GM18520 (cell line): ENCODE measurements at regions not wholly inside any gene's neighbourhood (a gene's known extent, or its start where the extent isn't known, plus 50 kb on each side); places are given as distances from the start of the nearest gene placed in this dataset.
A peak's percentile ranks its signal among the peaks of the same experiment; 100 is the strongest.
"Not testable (repeated sequence)": the region's sequence is repeated elsewhere in the genome, so short reads cannot be mapped to it uniquely, and the experiment has no call there.

Experiments used
- ATAC-seq: cut with Tn5 transposase; IDR thresholded peaks from one replicate; pipeline ENCODE4 v1.9.1; 2021; ENCODE audit not compliant: unreplicated experiment

DNA sequence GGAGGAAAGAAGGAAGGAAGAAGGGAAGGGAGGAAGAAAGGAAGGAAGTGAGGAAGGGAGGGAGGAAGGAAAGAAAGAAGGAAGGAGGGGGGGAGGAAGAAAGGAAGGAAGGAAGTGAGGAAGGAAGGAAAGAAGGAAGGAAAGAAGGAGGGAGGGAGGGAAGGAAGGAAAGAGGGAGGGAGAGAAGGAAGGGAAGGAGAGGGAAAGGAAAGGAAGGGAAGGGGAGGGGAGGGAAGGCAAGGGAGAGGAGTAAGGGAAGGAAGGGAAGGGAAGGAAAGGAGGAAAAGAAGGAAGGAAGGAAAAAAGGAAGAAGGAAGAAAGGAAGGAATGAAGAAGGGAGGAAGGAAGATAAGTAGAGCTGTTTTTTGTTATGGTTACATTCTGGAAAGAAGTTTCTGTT is 141.2 kb downstream of the LRRC3B start:
- ATAC-seq = no peak

DNA sequence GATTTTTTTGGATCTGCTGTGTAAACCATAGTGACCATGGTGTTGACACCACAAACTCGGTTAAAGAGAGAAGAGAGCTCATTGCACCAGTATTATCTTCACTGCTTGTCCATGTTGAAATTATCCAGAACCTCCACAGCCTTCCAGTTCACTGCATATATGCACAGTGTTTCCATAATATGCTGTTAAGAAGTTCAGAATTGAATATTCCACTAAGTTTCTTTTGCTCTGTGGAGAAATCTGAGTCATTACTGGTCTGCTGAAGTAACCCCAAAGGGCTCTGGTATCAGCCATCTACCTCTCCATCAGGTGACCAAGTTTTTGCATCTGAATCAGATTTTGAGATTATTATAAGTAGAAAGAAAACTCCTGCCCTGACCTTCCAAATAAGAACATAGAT is 143.5 kb downstream of the LRRC3B start:
- ATAC-seq = no peak

DNA sequence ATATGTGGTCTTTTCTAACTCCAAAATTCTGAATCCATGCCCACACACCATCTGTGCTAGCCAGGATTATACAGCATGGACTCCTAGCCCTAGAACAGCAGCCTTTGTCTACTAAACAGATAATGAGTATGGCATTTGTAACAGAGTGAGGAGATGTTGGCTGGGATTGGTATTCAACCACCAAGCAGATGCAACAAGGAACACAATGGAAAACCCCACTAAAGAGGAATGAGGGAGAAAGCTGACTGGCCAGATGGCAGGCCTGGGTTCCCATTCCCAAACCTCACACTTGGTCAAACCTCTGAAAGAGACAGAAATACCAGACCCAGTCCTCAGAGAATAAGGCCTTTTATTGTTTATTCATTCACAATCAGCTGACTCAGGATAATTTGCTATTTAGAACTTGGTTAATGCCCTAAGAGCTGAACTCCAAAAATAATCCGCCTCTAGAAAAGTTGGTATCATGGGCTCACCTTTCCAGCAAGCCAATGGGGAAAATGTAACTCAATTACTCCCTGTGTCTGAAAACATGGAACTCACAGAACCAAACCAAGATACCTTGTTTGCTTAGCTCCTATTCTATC is 145.6 kb downstream of the LRRC3B start:
- no peak for ATAC-seq

DNA sequence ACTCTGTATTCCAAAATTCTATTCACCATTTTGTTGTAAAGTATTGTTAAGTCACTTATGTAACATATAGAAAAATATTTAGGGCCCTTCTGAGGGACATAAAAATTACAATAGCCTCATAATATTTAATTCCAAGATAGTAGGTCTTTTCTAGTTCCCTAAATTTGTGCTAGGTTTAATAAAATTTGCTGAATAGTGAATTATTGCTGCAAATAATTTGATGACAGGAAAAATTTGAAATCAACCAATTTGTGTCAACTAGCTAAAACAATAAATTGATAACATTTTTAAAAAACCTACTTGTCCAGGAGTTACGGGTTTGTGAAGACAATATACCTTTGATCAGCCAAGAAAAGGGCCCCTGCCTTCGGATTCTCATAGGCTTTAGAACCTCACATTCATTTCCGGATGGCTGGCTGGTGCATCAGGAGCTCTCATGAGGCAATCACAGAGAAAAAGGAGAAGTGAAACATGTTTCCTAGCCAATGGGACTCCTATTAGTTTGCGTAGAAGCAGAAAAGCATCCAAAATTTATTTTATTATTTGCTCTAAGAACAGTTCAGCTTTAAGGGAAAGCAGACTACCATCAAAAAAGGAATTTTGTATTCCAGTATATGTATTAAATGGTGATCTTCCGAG is 177.2 kb downstream of the LRRC3B start:
- ATAC-seq = no peak

DNA sequence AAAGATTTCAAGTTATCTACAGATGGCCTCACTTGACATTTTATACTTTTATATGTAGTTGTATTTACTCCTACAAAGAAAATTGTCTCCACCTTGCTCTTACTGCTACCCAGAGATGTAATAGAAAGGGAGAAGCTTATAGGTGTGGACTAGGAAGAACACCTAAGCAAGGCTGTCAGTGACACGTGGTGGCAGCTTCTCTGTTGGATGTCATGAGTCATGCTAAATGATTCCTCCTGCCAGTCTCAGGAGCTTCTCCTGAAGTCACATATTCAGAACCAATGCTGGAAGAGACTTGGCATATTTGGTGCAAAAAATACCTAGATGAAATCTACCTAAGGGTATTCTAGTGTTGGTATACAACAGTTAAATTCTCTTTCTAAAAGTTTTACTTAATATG is 184.7 kb downstream of the LRRC3B start:
- ATAC-seq = no peak

DNA sequence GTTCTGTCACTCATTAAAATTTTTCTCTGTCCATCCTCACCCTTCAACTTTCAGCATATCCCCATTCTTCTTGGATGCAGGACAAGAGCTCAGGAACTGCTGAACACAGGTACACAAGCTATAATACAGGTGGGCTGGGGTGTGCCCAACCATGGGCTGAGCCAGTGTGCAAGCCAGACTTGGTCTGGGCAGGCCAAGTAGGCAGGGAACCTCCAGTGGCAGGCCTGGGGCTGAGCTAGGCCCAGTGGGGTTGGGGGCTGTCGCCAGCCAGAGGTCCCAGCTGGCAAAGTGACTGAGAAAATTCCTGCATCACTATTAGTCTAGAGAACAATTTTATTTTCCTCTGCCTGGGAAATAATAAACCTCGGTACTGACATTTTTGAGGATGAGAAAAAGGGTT is 202.9 kb downstream of the LRRC3B start:
- ATAC-seq = no peak

DNA sequence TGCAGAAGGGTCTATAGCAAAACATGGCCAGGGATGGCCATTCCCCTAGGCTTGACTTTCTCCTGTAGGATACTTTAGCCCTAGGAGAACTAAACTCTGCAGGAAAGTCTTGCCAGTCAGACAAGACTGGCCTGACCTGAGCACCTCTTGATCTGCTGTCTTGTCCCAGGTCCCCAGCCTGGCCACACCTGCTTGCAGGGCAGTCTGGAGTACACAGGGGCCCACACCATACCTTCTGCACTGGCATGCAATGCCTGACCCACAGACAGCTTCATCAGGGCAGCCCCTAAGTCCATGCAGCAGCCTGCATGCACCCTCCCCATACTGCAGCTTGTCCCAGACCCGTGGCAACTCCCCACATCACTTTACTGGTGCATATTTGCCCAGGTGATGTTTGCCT is 204.6 kb downstream of the LRRC3B start:
- no peak for ATAC-seq

DNA sequence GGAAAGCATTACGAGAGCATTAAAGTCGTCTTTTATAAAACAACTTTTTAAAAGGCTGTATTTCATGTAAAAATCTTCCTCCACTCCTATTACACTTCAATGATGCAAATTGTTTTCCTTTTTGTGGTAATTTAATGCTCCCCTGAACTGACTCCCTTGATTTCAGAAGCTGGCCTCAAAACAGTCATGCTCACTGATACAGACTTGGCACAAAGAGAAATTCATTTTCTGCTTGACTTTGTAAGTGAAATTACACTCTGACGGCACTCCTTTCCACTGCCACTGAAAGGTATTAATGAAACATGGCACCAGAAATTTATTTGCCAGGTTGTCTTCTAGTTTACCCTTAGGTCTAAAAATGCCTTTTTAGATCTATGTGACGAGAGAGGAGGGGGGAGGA is 215.5 kb downstream of the LRRC3B start:
- ATAC-seq = no peak

DNA sequence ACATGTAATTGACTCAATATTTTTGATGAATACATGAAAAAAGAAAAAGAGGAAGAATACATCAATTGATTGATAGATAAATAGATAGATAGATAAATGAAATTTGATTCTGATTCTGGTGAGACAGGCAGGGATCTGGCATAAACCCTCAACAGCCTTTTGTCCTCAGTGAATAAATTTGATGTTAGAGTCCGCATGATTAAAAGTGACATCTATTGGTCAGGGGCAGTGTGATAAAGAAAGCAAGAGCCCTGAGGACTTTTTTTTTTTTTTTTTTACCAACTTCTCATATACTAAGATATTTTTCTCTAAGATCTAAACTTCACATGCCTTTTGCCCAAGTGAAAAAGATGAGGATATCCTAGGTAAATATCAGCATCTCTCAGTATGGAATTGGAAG is 216.4 kb downstream of the LRRC3B start:
- no peak for ATAC-seq

DNA sequence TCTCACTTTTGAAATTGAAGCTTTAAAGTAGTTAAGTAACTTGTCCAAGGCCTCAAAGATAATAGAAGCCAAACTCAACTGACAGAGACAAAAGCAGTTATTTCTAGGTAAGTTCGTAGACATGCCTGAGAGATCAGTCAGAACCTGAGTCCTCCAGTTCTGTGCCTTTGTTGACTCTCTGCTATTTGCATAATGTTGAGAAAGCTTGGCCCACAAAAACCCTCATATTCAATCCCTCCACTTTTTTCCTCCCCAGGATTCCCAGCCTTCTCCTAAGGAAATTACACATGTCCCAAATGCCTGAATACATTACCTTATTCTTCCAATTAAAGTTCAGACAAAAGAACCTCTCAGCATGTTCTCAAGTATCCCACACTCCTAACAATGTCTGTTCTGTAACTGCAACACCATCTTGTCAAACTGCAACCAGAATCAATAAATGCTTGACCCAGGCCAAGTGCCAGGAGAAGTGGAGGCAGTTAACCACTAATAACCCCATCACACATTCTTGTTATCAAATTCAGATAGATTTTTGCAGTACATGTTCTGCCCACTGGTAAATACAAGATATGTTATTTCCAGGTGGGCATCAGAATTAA is 217.8 kb downstream of the LRRC3B start:
- no peak for ATAC-seq

DNA sequence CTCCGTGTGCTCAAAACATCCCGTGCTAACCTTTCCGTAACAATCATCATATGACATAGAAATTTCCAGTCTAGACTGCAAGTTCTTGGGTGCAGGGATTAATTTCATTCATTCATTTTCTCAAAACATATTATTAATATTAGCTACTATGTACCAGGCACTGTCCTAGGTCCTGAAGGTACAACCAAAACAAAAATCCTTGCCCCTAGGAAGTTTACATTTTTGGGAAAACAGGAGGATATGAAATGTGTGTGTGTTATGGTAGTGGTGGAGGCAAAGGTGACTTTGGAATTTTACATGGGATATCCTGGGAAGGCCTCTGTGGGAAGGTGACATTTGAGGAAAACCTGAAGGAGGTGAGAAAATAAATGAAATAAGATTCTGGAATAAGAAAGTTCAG is 222.6 kb downstream of the LRRC3B start:
- ATAC-seq = no peak

DNA sequence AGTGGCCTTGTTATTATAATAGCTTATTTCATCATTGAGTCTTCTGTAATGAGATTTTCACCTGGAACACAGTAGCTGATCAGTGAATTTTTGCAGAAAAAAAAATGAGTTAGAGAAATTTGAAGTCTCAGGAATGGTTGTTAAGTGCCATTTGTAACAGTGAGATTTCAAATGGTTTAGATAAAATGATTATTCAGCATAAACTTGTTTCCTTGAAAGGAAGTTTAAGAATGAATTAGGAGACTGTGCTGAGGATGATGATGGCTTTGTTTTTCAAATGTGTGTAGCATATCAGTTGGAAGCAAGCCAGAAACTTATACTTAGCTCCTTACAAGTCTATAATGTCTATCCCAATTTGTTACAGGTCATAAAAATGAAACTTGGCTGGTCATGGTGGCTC is 225.1 kb downstream of the LRRC3B start:
- no peak for ATAC-seq

DNA sequence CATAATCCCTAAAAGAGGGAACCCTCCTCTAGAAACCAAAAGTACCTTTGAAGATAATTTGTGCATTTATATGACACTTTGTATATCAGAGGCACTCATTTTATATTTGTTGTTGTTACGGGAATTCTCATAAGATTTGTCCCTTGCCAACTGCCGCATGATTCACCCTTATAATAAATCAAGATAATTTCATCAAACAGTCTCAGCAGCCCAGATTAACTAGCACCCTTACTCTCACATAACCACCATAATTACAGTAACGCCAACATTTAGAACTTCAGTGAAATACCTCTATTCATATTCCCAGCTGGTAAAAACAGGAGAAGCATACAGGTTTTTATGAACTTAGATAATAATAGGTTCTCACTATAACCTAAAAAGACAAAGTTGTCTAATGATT is 271.9 kb downstream of the LRRC3B start:
- ATAC-seq = no peak

DNA sequence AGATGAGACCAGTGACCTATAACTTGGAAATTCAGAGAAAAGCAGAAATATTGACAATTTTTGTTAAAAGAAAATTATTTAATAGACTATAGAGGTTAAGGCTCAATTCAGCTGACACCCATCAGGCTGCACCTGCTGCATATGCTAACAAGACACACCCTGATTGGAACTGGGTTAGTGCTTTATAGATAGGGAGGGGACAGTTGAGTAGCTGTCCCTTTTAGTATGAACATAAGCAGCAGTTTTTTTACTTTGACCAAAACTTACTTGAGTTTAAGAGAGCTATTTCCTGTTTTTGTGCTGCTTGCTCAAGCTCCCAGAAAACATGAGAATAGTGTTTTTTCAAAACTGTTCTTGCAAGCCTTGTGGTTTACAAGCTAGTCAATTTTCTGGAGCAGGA is 292.6 kb downstream of the LRRC3B start:
- ATAC-seq = no peak

DNA sequence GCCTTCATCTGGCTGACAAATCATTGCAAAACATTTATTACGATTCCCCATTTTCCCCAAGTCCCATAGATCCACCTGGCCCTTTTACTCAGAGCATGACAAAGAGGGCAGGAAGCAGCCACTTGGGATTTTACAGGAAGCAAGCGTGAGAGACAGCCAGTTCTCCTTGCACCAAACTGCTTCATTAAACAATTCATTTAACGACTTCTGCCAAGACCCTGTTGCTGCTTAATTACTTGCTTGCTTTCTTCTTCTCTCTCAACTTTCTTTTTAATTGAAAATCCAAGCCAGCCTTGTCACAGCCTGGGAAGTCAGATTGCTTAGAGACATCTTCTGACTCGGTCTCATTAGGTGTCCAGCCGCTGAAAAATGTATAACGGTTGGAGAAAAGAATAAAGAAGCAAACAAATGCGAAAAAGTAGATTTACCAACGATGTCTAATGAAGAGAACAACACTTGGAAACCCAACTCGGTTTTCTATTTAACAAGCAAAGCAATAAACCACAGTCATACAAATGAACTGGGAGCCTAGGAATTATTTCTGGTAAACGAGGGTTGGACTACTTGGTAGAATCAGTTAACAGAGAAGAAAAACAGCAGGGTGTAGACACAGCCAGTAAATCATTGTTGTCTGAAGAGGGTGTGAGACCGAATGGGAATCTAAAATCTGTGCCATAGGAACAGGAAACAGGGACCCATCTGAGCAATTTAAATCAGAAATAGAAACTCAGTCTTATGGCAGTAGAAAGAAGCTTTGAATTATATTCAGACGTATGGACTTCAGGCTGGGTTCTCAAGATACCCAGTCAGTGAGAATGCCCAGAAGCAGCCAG is 298.3 kb downstream of the LRRC3B start:
- ATAC-seq = no peak

DNA sequence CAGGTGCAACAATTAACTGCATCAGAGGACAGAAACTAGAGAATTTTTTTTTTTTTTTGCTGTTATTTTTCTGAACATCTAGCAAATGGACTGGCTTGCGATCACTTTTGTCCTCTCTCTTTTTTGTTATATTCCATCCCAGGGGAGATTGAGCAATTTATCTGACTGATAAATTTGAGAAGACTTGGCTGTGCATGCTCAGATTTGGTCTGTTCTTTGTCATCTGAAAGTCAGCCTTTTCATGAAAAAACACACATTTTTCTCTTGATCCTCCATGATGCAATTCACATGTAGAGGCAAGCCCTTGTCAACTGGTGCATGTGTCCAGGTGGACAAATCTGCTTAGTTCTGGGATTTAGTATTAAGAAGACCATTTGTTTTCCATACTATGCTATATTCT is 309.3 kb downstream of the LRRC3B start:
- ATAC-seq = no peak

DNA sequence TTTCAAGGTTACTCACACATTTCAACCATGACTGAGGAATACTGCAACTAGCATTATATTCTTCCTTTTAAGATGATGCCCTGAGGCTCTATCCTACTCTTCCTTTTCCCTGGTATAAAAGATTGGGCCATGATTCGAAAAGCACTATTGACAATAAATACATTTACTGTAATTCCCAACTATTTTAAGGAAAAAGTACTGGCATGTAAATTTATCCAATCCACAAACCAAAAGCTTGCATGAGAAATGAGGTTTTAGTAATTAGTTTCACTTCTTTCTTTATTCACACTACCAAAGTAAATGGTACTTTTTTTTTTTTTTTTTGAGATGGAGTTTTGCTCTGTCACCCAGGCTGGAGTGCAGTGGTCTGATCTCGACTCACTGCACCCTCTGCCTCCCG is 310.2 kb downstream of the LRRC3B start:
- no peak for ATAC-seq

DNA sequence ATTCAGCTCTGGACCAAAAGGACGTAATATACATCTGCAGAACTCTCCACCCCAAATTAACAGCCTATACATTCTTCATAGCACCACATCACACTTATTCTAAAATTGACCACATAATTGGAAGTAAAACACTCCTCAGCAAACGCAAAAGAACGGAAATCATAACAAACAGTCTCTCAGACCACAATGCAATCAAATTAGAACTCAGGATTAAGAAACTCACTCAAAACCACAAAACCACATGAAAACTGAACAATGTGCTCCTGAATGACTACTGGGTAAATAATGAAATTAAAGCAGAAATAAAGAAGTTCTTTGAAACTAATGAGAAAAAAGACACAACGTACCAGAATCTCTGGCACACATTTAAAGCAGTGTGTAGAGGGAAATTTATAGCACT is 322.9 kb downstream of the LRRC3B start:
- not testable (repeated sequence) for ATAC-seq

DNA sequence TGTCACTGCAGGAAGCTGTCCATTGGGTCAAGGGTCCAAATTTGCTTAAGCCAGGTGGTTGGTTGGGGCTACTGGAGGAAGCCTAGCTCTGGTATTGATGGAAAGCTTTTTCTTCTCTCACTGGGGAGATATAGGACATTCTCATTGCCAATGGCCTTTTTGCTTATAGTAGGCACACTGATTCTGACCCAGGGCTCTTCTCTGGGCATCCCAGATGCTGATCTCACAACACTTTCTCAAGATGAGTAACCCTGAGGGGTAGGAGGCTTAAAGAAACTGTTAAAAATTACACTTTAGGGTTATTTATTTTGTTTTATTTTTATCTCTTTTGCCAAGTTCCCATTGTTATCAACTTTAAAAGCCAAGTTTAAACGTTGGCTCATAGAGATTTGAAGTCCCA is 337.8 kb downstream of the LRRC3B start:
- ATAC-seq = no peak

DNA sequence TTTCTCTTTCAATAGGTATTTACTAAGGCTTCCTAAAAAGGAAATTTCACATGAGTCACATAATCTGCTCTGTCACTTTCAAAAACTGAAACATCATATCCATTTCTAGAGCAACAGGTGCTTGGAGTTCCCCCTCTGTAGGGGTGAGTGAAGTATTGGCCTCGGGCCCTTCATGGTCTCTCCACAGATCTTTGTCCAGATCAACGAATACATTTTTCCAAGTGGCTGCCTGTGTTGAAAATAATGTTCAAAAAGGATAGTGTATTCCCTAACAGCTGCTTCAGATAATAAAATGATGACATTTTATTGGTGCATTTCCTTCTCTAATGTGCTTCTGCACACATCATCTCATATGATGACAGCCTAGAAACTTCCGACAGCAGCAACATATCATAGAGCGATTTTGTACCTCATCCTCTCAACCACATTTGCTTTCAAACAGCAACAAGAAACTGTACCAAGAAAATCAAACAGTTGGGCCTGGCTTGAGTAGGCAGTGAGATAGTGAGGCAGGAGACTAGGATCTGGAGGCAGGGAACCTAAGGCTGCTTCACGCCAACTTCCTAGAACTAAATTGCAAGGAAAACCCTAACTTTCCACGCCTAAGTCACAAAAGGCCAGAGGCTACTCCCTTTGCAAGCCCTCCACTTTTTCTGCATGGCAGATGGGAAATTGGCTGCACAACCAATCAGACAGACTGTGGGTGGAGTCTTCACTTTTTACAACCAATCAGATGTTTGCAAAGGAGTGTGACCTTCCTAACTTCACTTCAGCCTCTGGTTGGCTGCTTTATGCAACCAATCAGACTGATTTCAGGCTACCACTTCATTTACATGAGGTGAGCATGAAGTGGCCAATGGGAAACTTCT is 340.2 kb downstream of the LRRC3B start:
- ATAC-seq = peak; percentile 86

DNA sequence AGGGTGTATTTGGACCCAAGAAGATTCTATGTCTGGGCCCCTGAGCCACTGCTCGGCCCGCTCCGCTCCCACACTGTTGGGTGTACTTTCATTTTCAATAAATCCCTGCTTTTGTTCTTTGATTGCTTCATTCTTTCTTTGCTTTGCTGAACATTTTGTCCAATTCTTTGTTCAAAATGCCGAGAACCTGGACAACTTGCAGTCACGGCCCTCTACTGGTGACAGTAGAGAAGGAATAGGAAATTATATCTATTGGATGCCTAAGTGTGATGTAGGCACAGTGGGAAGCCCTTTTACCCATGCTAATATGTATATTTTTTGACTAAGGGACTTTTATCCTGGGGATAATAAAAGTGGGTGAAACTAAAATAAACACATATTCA is 340.8 kb downstream of the LRRC3B start:
- no peak for ATAC-seq
